ENCODE measurements at regions not wholly inside any gene's neighbourhood (a gene's known extent, or its start where the extent isn't known, plus 50 kb on each side); places are given as distances from the start of the nearest gene placed in this dataset.

DNA sequence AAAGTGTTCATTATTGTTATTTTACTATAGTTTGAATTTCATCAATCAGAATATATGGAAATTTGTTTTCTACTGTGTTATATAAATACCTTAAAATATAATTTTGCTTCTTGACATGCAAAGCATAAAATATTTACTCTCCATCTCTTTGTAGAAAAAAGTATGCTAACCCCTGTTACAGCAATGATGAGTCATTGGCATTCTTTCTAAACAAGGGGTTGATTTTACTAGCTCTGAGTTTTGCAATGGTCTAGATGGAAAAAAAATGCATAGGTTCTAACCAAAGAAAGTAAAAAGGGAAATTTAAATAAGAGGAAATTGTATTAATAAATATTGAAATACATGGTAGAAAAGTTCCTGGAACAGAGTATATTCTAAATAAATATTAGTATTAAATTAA, 990.2 kb upstream of the ATXN7L3B start:
- Histone ChIP-seq H3K36me3 (ENCODE audit: control insufficient read depth in 4 of 4, insufficient read depth in 3 of 4, low read depth in 1 of 4, low read length in 3 of 4) (no peaks in the 10 kb centered on the region), H3K4me1 (ENCODE audit: control insufficient read depth in 4 of 4, insufficient read depth in 4 of 4, low read length in 3 of 4) (no peaks in the 10 kb centered on the region), H3K9ac (ENCODE audit: low read depth in 1 of 2, low read length in 2 of 2) (no peak overlapping the region), H3K27ac (ENCODE audit: low read depth in 1 of 2, low read length in 2 of 2) (no peak overlapping the region), H3K27me3 (ENCODE audit: control insufficient read depth in 4 of 4, insufficient read depth in 4 of 4, low read length in 3 of 4) (no peaks in the 10 kb centered on the region), H3K9me3 (ENCODE audit: control insufficient read depth in 4 of 4, low read length in 3 of 4) (no peaks in the 10 kb centered on the region), H3K4me3 (ENCODE audit: low read depth in 1 of 3, low read length in 3 of 3) (no peak overlapping the region)
- TF ChIP-seq TAF1 (conservative IDR thresholded peaks at IDR 0.05) (no peak), GABPA (IDR thresholded peaks at IDR 0.05 in 1 of 2, conservative IDR thresholded peaks at IDR 0.05 in 1 of 2) (no peak), NR2F2 (IDR thresholded peaks at IDR 0.05) (no peak)
- no peak for DNase-seq (ENCODE audit: low spot score)

DNA sequence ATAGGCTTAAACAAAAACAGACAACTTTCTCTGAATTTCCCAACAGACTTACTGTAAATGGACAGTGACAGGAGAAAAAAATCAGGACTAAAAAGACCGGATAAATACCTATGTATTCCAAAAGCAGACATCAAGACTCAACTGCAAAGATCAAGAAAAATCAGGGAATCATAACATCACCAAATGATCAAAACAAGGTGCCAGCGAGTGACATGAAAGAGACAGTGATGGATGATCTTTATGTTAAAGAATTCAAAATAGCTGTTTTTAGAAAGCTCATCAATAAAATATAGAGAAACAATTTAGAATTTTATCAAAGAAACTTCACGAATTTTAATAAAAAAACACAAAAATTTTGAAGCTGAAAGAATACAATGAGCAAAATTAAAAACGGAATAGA, 952.5 kb upstream of the ATXN7L3B start:
- Histone ChIP-seq H3K27ac (ENCODE audit: low read depth in 1 of 2, low read length in 2 of 2) (no peak overlapping the region), H3K4me1 (ENCODE audit: control insufficient read depth in 4 of 4, insufficient read depth in 4 of 4, low read length in 3 of 4) (no peaks in the 10 kb centered on the region), H3K4me3 (ENCODE audit: low read depth in 1 of 3, low read length in 3 of 3) (no peak overlapping the region), H3K9me3 (ENCODE audit: control insufficient read depth in 4 of 4, low read length in 3 of 4) (peaks cover 0 to 3% (median 0%) of the 10 kb centered on the region in 4 donors), H3K36me3 (ENCODE audit: control insufficient read depth in 4 of 4, insufficient read depth in 3 of 4, low read depth in 1 of 4, low read length in 3 of 4) (no peaks in the 10 kb centered on the region), H3K9ac (ENCODE audit: low read depth in 1 of 2, low read length in 2 of 2) (no peak overlapping the region), H3K27me3 (ENCODE audit: control insufficient read depth in 4 of 4, insufficient read depth in 4 of 4, low read length in 3 of 4) (no peaks in the 10 kb centered on the region)
- 83% methylated on average over 4 of the region's 4 CpGs for WGBS
- no peak for DNase-seq (ENCODE audit: low spot score)
- TF ChIP-seq YY1 (IDR thresholded peaks at IDR 0.05) (no peak), FOXA1 (IDR thresholded peaks at IDR 0.05) (no peak), HNF4G (IDR thresholded peaks at IDR 0.05) (no peak), NR2F2 (IDR thresholded peaks at IDR 0.05) (no peak), FOXA2 (IDR thresholded peaks at IDR 0.05) (no peak), RAD21 (IDR thresholded peaks at IDR 0.05) (no peak), RXRA (IDR thresholded peaks at IDR 0.05) (no peak)
- TF ChIP-seq, protein P1, sequence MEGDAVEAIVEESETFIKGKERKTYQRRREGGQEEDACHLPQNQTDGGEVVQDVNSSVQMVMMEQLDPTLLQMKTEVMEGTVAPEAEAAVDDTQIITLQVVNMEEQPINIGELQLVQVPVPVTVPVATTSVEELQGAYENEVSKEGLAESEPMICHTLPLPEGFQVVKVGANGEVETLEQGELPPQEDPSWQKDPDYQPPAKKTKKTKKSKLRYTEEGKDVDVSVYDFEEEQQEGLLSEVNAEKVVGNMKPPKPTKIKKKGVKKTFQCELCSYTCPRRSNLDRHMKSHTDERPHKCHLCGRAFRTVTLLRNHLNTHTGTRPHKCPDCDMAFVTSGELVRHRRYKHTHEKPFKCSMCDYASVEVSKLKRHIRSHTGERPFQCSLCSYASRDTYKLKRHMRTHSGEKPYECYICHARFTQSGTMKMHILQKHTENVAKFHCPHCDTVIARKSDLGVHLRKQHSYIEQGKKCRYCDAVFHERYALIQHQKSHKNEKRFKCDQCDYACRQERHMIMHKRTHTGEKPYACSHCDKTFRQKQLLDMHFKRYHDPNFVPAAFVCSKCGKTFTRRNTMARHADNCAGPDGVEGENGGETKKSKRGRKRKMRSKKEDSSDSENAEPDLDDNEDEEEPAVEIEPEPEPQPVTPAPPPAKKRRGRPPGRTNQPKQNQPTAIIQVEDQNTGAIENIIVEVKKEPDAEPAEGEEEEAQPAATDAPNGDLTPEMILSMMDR (IDR thresholded peaks at IDR 0.05; ENCODE audit: low read depth, low read length, missing input control) = no peak
- TF ChIP-seq, protein P2, sequence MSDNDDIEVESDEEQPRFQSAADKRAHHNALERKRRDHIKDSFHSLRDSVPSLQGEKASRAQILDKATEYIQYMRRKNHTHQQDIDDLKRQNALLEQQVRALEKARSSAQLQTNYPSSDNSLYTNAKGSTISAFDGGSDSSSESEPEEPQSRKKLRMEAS (IDR thresholded peaks at IDR 0.05) = no peak
- TF ChIP-seq, protein P3, sequence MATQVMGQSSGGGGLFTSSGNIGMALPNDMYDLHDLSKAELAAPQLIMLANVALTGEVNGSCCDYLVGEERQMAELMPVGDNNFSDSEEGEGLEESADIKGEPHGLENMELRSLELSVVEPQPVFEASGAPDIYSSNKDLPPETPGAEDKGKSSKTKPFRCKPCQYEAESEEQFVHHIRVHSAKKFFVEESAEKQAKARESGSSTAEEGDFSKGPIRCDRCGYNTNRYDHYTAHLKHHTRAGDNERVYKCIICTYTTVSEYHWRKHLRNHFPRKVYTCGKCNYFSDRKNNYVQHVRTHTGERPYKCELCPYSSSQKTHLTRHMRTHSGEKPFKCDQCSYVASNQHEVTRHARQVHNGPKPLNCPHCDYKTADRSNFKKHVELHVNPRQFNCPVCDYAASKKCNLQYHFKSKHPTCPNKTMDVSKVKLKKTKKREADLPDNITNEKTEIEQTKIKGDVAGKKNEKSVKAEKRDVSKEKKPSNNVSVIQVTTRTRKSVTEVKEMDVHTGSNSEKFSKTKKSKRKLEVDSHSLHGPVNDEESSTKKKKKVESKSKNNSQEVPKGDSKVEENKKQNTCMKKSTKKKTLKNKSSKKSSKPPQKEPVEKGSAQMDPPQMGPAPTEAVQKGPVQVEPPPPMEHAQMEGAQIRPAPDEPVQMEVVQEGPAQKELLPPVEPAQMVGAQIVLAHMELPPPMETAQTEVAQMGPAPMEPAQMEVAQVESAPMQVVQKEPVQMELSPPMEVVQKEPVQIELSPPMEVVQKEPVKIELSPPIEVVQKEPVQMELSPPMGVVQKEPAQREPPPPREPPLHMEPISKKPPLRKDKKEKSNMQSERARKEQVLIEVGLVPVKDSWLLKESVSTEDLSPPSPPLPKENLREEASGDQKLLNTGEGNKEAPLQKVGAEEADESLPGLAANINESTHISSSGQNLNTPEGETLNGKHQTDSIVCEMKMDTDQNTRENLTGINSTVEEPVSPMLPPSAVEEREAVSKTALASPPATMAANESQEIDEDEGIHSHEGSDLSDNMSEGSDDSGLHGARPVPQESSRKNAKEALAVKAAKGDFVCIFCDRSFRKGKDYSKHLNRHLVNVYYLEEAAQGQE (IDR thresholded peaks at IDR 0.05) = no peak

DNA sequence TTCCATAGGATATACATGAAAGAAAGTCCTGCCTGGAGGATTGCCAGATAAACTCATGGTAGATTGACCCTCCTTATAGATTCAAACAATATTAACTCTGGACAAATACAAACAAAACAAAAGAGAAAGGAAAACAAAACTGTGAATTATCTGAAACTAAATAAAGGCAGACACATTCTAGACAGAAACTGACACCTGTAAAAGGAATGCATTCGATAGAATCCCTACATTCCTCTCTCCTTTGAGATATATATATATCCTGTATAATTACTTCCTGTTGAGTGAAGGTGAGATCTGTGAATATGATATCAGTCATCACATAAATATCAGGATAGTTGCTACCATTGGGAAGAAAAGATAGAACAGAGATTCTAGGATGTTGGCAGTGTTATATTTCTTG, 948.4 kb upstream of the ATXN7L3B start:
- DNase-seq (ENCODE audit: low spot score) = no peak
- 67% methylated on average over 1 of the region's 1 CpG for WGBS
- Histone ChIP-seq H3K4me3 (ENCODE audit: low read depth in 1 of 3, low read length in 3 of 3) (no peak overlapping the region), H3K27me3 (ENCODE audit: control insufficient read depth in 4 of 4, insufficient read depth in 4 of 4, low read length in 3 of 4) (no peaks in the 10 kb centered on the region), H3K9me3 (ENCODE audit: control insufficient read depth in 4 of 4, low read length in 3 of 4) (peaks cover 0 to 3% (median 0%) of the 10 kb centered on the region in 4 donors), H3K4me1 (ENCODE audit: control insufficient read depth in 4 of 4, insufficient read depth in 4 of 4, low read length in 3 of 4) (no peaks in the 10 kb centered on the region), H3K9ac (ENCODE audit: low read depth in 1 of 2, low read length in 2 of 2) (no peak overlapping the region), H3K27ac (ENCODE audit: low read depth in 1 of 2, low read length in 2 of 2) (no peak overlapping the region), H3K36me3 (ENCODE audit: control insufficient read depth in 4 of 4, insufficient read depth in 3 of 4, low read depth in 1 of 4, low read length in 3 of 4) (no peaks in the 10 kb centered on the region)
- TF ChIP-seq EGR1 (IDR thresholded peaks at IDR 0.05; ENCODE audit: low read depth in 2 of 2) (no peak), TAF1 (conservative IDR thresholded peaks at IDR 0.05) (no peak), FOXA1 (IDR thresholded peaks at IDR 0.05) (no peak), HNF4A (conservative IDR thresholded peaks at IDR 0.05) (no peak), GABPA (IDR thresholded peaks at IDR 0.05 in 1 of 2, conservative IDR thresholded peaks at IDR 0.05 in 1 of 2) (no peak), RAD21 (IDR thresholded peaks at IDR 0.05) (no peak), YY1 (IDR thresholded peaks at IDR 0.05) (no peak), RXRA (IDR thresholded peaks at IDR 0.05) (no peak), HNF4G (IDR thresholded peaks at IDR 0.05) (no peak), JUND (IDR thresholded peaks at IDR 0.05) (no peak)
- TF ChIP-seq, protein P1 (IDR thresholded peaks at IDR 0.05; ENCODE audit: low read depth, low read length, missing input control) = no peak
- TF ChIP-seq, protein P2 (IDR thresholded peaks at IDR 0.05) = no peak
- TF ChIP-seq, protein P4, sequence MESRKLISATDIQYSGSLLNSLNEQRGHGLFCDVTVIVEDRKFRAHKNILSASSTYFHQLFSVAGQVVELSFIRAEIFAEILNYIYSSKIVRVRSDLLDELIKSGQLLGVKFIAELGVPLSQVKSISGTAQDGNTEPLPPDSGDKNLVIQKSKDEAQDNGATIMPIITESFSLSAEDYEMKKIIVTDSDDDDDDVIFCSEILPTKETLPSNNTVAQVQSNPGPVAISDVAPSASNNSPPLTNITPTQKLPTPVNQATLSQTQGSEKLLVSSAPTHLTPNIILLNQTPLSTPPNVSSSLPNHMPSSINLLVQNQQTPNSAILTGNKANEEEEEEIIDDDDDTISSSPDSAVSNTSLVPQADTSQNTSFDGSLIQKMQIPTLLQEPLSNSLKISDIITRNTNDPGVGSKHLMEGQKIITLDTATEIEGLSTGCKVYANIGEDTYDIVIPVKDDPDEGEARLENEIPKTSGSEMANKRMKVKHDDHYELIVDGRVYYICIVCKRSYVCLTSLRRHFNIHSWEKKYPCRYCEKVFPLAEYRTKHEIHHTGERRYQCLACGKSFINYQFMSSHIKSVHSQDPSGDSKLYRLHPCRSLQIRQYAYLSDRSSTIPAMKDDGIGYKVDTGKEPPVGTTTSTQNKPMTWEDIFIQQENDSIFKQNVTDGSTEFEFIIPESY (IDR thresholded peaks at IDR 0.05) = no peak
